IMR-90 (cell line): ENCODE measurements at regions not wholly inside any gene's neighbourhood (a gene's known extent, or its start where the extent isn't known, plus 50 kb on each side); places are given as distances from the start of the nearest gene placed in this dataset.

Experiments
- BHLHE40 ChIP-seq: fragments of 150-350 bp; IDR thresholded peaks from 2 replicates; pipeline ENCODE4 v1.6.1; 2016; ENCODE audit warnings: mild to moderate bottlenecking, low read depth, low read length
- CTCF ChIP-seq: conservative IDR thresholded peaks from 2 replicates; pipeline ENCODE4 v1.5.1; 2012; ENCODE audit warnings: mild to moderate bottlenecking, low read depth, low read length, improper control_type of control experiment
- FOS ChIP-seq: fragments of 150-350 bp; IDR thresholded peaks from 2 replicates; pipeline ENCODE4 v1.6.1; 2016; ENCODE audit warnings: low read depth, low read length
- MXI1 ChIP-seq: IDR thresholded peaks from 2 replicates; pipeline ENCODE4 v1.6.1; 2012; ENCODE audit warnings: low read depth, mild to moderate bottlenecking, low read length, moderate library complexity, borderline replicate concordance
- POLR2A ChIP-seq: IDR thresholded peaks from 2 replicates; pipeline ENCODE4 v1.6.1; 2012; ENCODE audit warnings: mild to moderate bottlenecking, low read depth, low read length
- USF2 ChIP-seq: fragments of 150-350 bp; IDR thresholded peaks from 2 replicates; pipeline ENCODE4 v1.6.1; 2017; ENCODE audit warnings: mild to moderate bottlenecking, antibody characterized with exemption, low read length, low read depth

GRCh38 chr3:81985996-81986723, 224.7 kb upstream of the GBE1 start:
- no peak for TF ChIP-seq CTCF
- TF ChIP-seq BHLHE40 = no peak
- no peak for TF ChIP-seq MXI1
- no peak for TF ChIP-seq POLR2A
- no peak for TF ChIP-seq FOS
- no peak for TF ChIP-seq USF2
